ENCODE measurements at regions not wholly inside any gene's neighbourhood (a gene's known extent, or its start where the extent isn't known, plus 50 kb on each side); places are given as distances from the start of the nearest gene placed in this dataset.

GRCh38 chr18:30886998-30887397 is 155.5 kb downstream of the DSC3 start:
- TF ChIP-seq CTCF (IDR thresholded peaks at IDR 0.05) (no peak), REST (IDR thresholded peaks at IDR 0.05; ENCODE audit: insufficient read depth in 1 of 2, low read depth in 2 of 2, low read length in 1 of 2) (no peak), TCF7L2 (IDR thresholded peaks at IDR 0.05; ENCODE audit: low read depth, low read length) (no peak), SIN3A (IDR thresholded peaks at IDR 0.05; ENCODE audit: borderline replicate concordance, insufficient read depth, low read depth, low read length) (no peak), POLR2AphosphoS5 (IDR thresholded peaks at IDR 0.05; ENCODE audit: low read depth, low read length) (no peak)

Measured in Panc1 (cell line).